DND-41 (cell line): ENCODE measurements at regions not wholly inside any gene's neighbourhood (a gene's known extent, or its start where the extent isn't known, plus 50 kb on each side); places are given as distances from the start of the nearest gene placed in this dataset.

ENCODE experiments used
- ATAC-seq: fragments of 200-7000 bp; cut with Tn5 transposase; 3 replicates; pipeline ENCODE4 v1.9.1; 2021; ENCODE audit warnings: low read depth; ENCODE audit not compliant: insufficient read depth
- DNase-seq: peaks from one replicate; pipeline ENCODE4 v3.0.0-alpha.2; 2020
- H2AFZ ChIP-seq: 2 replicates; pipeline ENCODE4 v1.6.0; 2012; ENCODE audit warnings: low read depth, low read length
- H3K27ac ChIP-seq: 2 replicates; pipeline ENCODE4 v1.5.1; 2012; ENCODE audit warnings: low read length, inconsistent platforms
- H3K27me3 ChIP-seq: fragments of 200-600 bp; sonication (generic); 2 replicates; pipeline ENCODE4 v1.6.0; 2012; ENCODE audit warnings: low read length, mild to moderate bottlenecking, inconsistent platforms; ENCODE audit not compliant: insufficient read depth, poor library complexity
- H3K36me3 ChIP-seq: 2 replicates; pipeline ENCODE4 v1.5.1; 2012; ENCODE audit warnings: low read length, inconsistent platforms; ENCODE audit not compliant: insufficient read depth
- H3K4me1 ChIP-seq: 2 replicates; pipeline ENCODE4 v1.5.1; 2012; ENCODE audit warnings: mild to moderate bottlenecking, low read length; ENCODE audit not compliant: insufficient read depth
- H3K4me2 ChIP-seq: 2 replicates; pipeline ENCODE4 v1.6.0; 2012; ENCODE audit warnings: mild to moderate bottlenecking, moderate library complexity, low read length, inconsistent platforms; ENCODE audit not compliant: insufficient read depth
- H3K4me3 ChIP-seq, 2 experiments: fragments of 200-600 bp in 1 of 2; shearing (Covaris generic) in 1 of 2; 2 replicates each; pipeline ENCODE4 v1.5.1; 2012 to 2016; ENCODE audit warnings: inconsistent platforms in 2 of 2, low read length in 2 of 2, mild to moderate bottlenecking in 2 of 2, low read depth in 1 of 2, moderate library complexity in 1 of 2
- H3K79me2 ChIP-seq: 2 replicates; pipeline ENCODE4 v1.6.0; 2012; ENCODE audit warnings: low read length, inconsistent platforms; ENCODE audit not compliant: insufficient read depth
- H3K9ac ChIP-seq: 2 replicates; pipeline ENCODE4 v1.6.0; 2012; ENCODE audit warnings: low read depth, mild to moderate bottlenecking, inconsistent platforms, low read length, moderate library complexity
- H3K9me3 ChIP-seq: 2 replicates; pipeline ENCODE4 v1.5.1; 2012; ENCODE audit warnings: low read length, moderate library complexity, mild to moderate bottlenecking, inconsistent platforms; ENCODE audit not compliant: insufficient read depth, severe bottlenecking
- H4K20me1 ChIP-seq: 2 replicates; pipeline ENCODE4 v1.6.0; 2012; ENCODE audit warnings: low read length; ENCODE audit not compliant: insufficient read depth
- CTCF ChIP-seq: IDR thresholded peaks from 2 replicates; pipeline ENCODE4 v1.5.1; 2012; ENCODE audit warnings: borderline replicate concordance, low read length, moderate library complexity, mild to moderate bottlenecking; ENCODE audit not compliant: poor library complexity, severe bottlenecking; ENCODE audit errors: extremely low read depth
- EZH2 ChIP-seq: IDR thresholded peaks from 3 replicates; pipeline ENCODE4 v1.6.1; 2012; ENCODE audit warnings: borderline replicate concordance, low read depth, mild to moderate bottlenecking, moderate library complexity, low read length, inconsistent platforms; ENCODE audit not compliant: severe bottlenecking

- H2AFZ ChIP-seq, result no peak overlapping the region
- no peak for TF ChIP-seq CTCF
- no peak for TF ChIP-seq EZH2
- no peaks in the 10 kb centered on the region for H4K20me1 ChIP-seq
- H3K4me2 ChIP-seq, result no peak overlapping the region
- H3K9ac ChIP-seq, result no peak overlapping the region
- no peak overlapping the region for H3K4me3 ChIP-seq
- DNase-seq (no peak), ATAC-seq (no peak)
- no peak overlapping the region for H3K27ac ChIP-seq
- H3K79me2 ChIP-seq, result no peaks in the 10 kb centered on the region
- no peaks in the 10 kb centered on the region for H3K36me3 ChIP-seq
- peaks cover 8% of the 10 kb centered on the region for H3K9me3 ChIP-seq
- no peaks in the 10 kb centered on the region for H3K27me3 ChIP-seq
- peaks cover 6% of the 10 kb centered on the region; the same call in 1 of the 2 replicates for H3K4me1 ChIP-seq
These were observed 233.4 kb upstream of the GALNT5 start for GRCh38 chr2:157024129-157024528.

- DNase-seq (no peak), ATAC-seq (no peak)
- H3K27me3 ChIP-seq, result no peaks in the 10 kb centered on the region
- H3K4me3 ChIP-seq, result no peak overlapping the region
- H3K36me3 ChIP-seq, result no peaks in the 10 kb centered on the region
- H2AFZ ChIP-seq, result no peak overlapping the region
- H3K27ac ChIP-seq, result no peak overlapping the region
- no peaks in the 10 kb centered on the region for H3K4me1 ChIP-seq
- no peak overlapping the region for H3K4me2 ChIP-seq
- no peaks in the 10 kb centered on the region for H4K20me1 ChIP-seq
- H3K9ac ChIP-seq, result no peak overlapping the region
- no peaks in the 10 kb centered on the region for H3K9me3 ChIP-seq
- TF ChIP-seq CTCF (no peak), EZH2 (no peak)
- H3K79me2 ChIP-seq, result no peaks in the 10 kb centered on the region
These were observed 225.5 kb upstream of the GALNT5 start for GRCh38 chr2:157032017-157032416.

GRCh38 chr2:157036726-157037125, 220.8 kb upstream of the GALNT5 start:
- Histone ChIP-seq H2AFZ (no peak overlapping the region), H3K4me1 (no peaks in the 10 kb centered on the region), H3K36me3 (no peaks in the 10 kb centered on the region), H3K9ac (no peak overlapping the region), H4K20me1 (no peaks in the 10 kb centered on the region), H3K4me3 (no peak overlapping the region), H3K9me3 (no peaks in the 10 kb centered on the region), H3K27me3 (no peaks in the 10 kb centered on the region), H3K27ac (no peak overlapping the region), H3K79me2 (no peaks in the 10 kb centered on the region), H3K4me2 (no peak overlapping the region)
- TF ChIP-seq EZH2 (no peak), CTCF (no peak)
- no peak for ATAC-seq
- DNase-seq, result no peak

- Histone ChIP-seq H3K79me2 (no peaks in the 10 kb centered on the region), H3K9me3 (no peaks in the 10 kb centered on the region), H2AFZ (no peak overlapping the region), H4K20me1 (no peaks in the 10 kb centered on the region), H3K4me3 (no peak overlapping the region), H3K4me2 (no peak overlapping the region), H3K36me3 (no peaks in the 10 kb centered on the region), H3K4me1 (no peaks in the 10 kb centered on the region), H3K9ac (no peak overlapping the region), H3K27ac (no peak overlapping the region), H3K27me3 (no peaks in the 10 kb centered on the region)
- no peak for TF ChIP-seq CTCF
- TF ChIP-seq EZH2, result no peak
- no peak for ATAC-seq
- DNase-seq, result no peak
These were observed 213.7 kb upstream of the GALNT5 start for GRCh38 chr2:157043786-157044185.
